GM18520 (cell line): ENCODE measurements at regions not wholly inside any gene's neighbourhood (a gene's known extent, or its start where the extent isn't known, plus 50 kb on each side); places are given as distances from the start of the nearest gene placed in this dataset.

Source experiments
- ATAC-seq: cut with Tn5 transposase; IDR thresholded peaks from one replicate; pipeline ENCODE4 v1.9.1; 2021; ENCODE audit not compliant: unreplicated experiment

DNA sequence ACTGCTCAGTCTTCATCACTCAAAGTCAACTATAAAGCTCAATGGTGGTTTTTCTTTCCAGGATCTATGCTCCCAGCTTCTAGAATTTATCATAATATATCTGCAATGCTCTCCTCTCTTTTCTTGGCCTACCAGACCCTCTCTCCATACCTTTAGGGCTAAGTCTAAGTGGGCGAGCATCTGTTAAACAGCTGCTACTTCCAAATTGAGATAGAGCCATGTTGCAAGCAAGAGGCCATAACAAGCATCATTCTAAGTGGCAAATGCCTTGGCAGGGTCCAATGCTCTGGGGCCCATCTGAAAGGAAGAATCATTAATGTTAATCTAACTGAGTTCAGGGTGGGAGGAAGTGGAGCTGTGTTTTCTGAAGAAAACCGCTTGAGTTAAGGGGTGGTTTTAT, 324.0 kb downstream of the TLR4 start:
- ATAC-seq: no peak

- no peak for ATAC-seq
Observed at GRCh38 chr9:118029425-118029824, 325.2 kb downstream of the TLR4 start.

DNA sequence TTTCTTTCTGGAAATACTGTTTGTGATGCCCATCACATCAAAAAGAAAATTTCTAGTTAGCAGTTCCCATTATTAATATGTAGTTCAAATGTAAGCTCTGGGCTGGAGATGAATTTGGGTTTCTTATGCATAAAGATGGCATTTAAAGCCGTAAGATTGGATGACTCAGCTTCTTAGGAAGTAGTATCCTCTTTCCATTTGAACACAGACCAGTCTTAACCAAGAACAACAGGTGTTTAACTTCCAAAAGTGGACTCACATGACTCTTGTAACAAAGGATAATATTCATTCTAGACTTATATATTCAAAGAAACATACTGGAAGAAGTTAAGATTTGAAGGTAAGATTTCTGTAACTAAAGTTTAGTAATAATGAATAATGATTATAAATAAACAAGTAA, 330.5 kb downstream of the TLR4 start:
- ATAC-seq: no peak

DNA sequence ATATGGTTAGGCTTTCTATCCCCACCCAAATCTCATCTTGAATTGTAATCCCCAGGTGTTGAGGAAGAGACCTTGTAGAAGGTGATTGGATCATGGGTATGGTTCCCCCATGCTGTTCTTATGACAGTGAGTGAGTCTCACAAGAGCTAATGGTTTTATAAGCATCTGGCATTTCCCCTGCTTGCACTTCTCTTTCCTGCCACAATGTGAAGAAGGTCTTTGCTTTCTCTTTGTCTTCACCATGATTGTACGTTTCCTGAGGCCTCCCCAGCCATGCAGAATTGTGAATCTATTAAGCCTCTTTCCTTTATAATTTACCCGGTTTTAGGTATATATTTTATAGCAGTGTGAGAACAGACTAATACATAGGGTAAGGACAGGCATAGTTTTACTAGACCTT, 334.5 kb downstream of the TLR4 start:
- no peak for ATAC-seq

- ATAC-seq: no peak
Observed at GRCh38 chr9:118058227-118058626, 354.0 kb downstream of the TLR4 start.

- ATAC-seq: no peak
Observed at GRCh38 chr9:118059484-118060278, 355.5 kb downstream of the TLR4 start.

- ATAC-seq: no peak
Observed at GRCh38 chr9:118083161-118083560, 379.0 kb downstream of the TLR4 start.

- no peak for ATAC-seq
Observed at GRCh38 chr9:118088090-118088489, 383.9 kb downstream of the TLR4 start.

DNA sequence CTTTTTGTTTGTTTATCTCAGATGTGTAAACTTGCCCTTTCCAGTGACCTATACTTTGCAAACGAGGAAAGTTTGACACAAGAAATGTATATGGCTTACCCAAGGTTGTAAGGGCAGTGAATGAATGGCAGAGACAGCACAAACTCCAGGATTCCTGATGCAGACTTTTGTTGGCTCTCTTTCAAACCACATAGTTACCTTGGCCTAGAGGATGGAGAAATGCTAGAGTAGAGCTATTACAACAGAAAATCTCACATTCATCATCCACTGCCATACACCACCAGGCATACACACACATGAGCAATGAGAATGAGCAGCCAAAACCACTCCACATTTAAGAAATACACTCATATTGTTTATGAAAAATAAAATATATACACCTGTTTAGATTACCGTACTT, 387.0 kb downstream of the TLR4 start:
- ATAC-seq: no peak

DNA sequence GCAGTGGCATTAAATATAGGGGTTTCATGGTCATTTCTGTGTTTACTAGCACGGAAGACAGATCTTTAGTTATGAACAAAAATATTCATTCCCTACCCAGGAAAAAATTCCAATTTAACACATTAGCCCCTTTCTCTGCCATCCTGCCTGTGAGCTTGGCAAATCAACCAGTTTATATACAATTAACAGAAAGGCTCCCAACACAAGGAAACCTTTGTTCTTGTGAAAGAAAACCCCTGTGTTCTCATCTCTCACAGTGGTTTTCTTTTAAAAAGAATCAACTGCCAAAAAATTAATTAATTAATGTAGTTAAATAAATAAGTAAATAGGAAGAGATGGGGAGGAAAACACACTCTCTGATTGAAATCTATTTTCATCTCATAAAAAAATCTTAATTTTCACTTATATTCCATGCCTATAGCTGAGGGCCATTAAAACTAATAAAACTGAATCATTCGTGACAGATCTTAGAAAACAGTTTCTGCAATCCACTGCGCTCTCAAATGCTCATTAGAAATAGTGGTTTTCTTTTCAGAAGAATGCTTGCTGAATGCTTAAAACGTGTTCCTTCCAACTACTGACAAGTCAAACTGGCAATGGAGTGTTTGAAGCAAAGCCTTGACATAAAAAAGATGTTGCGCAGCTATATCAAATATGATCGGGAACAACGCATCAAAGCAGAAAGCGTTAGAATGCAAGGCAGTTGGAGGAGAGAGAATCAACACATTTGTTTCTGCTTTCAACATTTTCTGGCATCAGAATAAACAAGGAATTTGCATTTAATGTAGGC, 387.7 kb downstream of the TLR4 start:
- ATAC-seq: no peak

DNA sequence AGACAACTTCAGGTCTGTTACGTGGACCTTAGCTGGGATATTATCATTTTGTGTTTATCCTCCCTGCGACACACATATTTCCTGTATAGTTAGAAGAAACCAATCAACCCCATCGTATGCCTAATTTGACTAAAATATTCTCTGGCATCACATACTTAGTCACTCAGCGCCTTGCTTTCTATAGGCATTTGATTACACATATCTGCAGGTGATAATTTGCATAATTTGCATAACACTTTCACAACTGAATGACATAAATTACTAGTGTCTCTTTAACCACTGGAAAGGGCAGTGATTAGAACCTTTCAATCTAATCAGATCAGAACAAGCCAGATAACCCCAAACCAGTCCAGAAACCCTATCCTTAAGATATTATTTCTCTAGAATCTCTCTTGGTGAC, 390.2 kb downstream of the TLR4 start:
- peak; percentile 55 for ATAC-seq

GRCh38 chr9:118100529-118101419, 396.6 kb downstream of the TLR4 start:
- no peak for ATAC-seq

GRCh38 chr9:118104363-118104762, 400.2 kb downstream of the TLR4 start:
- ATAC-seq: no peak

- ATAC-seq: no peak
Observed at GRCh38 chr9:118108971-118109370, 404.8 kb downstream of the TLR4 start.

DNA sequence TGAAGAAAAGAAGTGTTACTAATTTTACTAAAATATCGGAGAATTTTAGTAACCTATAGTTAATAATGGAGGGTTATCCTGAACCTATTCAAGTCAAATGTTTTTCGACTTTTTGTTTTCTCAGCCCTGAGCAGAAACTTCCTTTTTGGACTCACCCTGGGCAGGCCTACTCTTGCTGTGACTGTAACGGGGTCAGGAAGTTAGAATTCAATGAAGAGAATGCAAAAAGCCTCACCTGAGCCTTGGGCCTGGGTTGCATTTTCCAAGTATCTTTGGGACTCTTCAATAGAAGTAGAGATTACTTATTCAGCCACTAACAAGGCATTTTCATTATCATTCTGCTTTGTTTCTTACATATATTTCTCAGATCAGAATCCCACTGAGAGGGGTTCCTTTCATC, 405.3 kb downstream of the TLR4 start:
- ATAC-seq: no peak

DNA sequence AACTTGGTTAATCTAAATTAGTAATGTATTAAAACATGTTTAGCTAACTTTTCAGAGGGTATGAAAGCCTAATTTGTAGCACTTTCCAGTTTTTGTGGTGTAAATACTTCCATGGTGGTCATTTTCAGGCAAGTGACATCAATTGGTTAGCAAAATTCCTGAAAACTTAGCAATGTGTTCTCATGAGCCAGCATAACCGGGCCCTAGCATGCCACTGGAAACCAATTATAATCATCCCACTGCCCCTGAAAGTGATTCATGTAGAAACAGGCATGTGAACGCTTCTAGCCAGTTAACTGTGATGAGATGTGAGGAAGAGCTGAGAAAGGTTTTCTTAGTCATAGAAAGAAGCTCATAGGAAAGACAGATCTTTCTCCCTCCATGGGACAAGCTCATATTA, 417.2 kb downstream of the TLR4 start:
- no peak for ATAC-seq

GRCh38 chr9:118128313-118128712, 424.1 kb downstream of the TLR4 start:
- no peak for ATAC-seq

DNA sequence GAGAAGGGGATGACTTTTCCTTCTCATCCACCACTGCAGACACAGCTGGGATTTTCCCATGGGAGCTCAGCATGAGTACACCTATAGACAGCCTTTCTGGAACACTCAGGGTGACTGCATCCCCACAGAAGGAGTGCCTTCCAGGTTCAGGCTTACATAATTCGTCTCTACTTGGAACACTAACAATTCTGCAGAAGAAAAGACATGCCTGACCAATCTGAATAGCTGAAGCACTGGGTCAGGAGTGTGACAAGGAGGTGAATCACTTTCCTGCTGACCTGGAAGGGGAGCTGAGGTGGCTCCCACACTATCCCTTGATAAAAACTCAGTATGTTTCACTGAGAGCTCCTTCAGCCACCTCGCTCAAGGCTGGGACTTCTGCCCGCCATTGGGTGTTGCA, 425.3 kb downstream of the TLR4 start:
- no peak for ATAC-seq

GRCh38 chr9:118148990-118149389, 444.8 kb downstream of the TLR4 start:
- no peak for ATAC-seq

DNA sequence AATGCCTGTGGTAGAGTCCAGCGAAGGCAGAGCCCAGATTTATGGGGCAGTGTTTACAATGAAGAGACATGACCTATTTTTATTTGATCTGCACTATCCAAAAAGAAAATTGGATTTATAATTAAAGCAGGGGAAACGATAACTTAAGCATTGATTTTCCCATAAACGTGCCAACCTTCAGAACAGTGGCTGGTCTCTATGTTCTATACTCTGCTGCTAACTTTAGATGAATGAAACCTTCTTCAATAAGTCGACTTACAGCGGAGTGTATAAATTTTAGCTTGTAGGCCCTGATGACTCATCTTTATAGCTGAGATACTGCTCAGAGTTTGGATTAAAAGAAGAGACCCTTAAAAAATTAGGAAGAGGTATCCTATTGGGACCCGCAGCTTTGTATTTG, 452.6 kb downstream of the TLR4 start:
- ATAC-seq: no peak

DNA sequence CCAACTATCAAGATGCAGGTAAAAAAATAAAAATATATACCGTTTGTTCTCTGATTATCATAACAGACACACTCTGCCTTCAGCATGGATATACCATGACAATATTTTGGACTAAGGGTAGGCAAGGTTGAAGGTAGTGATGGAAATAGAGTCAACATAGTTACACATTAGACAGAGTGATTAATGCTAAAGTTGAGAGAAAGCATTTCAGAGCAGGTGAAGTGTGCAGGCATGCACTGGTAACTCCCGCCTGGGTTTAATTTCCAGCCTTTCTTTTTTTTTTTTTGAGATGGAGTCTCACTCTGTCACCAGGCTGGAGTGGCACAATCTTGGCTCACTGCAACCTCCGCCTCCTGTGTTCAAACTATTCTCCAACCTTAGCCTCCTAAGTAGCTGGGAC, 458.5 kb downstream of the TLR4 start:
- no peak for ATAC-seq
